ENCODE measurements at regions not wholly inside any gene's neighbourhood (a gene's known extent, or its start where the extent isn't known, plus 50 kb on each side); places are given as distances from the start of the nearest gene placed in this dataset.

DNA sequence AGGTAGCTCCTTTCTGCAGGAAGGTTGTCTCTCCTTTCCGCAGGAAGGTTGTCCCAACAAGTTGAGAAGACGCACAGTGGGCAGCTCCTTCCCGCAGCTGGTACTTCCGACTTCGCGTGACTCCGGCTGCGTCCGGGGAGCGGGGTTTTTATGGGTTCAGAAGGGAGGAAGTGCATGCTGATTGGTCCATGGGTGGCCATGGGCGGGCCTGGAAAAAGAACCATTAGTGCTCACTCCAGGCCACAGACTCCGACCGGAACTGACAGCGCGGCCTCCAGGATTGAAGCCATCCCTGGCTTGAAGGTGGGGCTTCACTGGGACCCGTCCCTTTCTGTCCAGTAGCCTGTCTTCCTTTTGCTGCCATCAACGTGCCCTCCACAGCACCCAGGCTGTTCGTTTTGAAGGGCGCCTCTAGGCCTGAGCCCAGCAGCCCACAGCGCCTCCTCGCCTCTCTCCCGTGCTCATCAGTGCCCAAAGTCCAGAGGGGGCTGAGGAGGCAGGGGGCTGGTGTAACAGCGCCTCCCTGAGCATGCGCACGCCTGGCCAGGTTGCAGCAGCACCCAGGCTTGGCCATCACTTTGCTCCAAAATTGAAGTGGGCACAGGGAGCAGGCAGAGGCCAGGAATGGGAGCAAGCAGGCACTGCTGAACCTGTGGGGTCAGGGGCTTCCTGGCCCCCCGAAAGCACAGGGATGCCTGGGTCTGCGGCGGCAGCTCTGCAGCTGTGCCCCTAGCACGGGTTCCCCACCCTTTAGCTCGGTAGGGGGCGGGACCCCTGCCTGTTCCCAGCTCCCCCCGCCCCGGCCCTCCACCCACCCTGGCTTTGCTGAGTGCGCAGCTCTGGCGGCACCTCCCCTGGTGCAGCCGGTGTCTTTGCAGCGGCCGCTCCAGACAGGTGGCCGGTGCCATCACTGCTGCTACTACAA is 330.6 kb upstream of the MCTP2 start:
- Histone ChIP-seq H3K27ac (no peak overlapping the region), H3K27me3 (ENCODE audit: insufficient read depth, low read depth, severe bottlenecking) (peaks cover 68% of the 10 kb centered on the region), H3K9me3 (ENCODE audit: severe bottlenecking) (no peaks in the 10 kb centered on the region), H3K36me3 (no peaks in the 10 kb centered on the region), H3K4me3 (ENCODE audit: low read depth, low read length) (no peak overlapping the region)
- TF ChIP-seq CTCF (IDR thresholded peaks at IDR 0.05; ENCODE audit: low read depth, low read length): no peak
- no peak for DNase-seq

- Histone ChIP-seq H3K27ac (no peak overlapping the region), H3K4me3 (ENCODE audit: low read depth, low read length) (no peak overlapping the region), H3K9me3 (ENCODE audit: severe bottlenecking) (no peaks in the 10 kb centered on the region), H3K27me3 (ENCODE audit: insufficient read depth, low read depth, severe bottlenecking) (peaks cover 75% of the 10 kb centered on the region), H3K36me3 (no peaks in the 10 kb centered on the region)
- no peak for DNase-seq
- TF ChIP-seq CTCF (IDR thresholded peaks at IDR 0.05; ENCODE audit: low read depth, low read length): no peak
Observed at GRCh38 chr15:93899817-93900216, 331.5 kb upstream of the MCTP2 start.

GRCh38 chr15:93897377-93897776 is 334.0 kb upstream of the MCTP2 start:
- Histone ChIP-seq H3K36me3 (no peaks in the 10 kb centered on the region), H3K4me3 (ENCODE audit: low read depth, low read length) (no peak overlapping the region), H3K27me3 (ENCODE audit: insufficient read depth, low read depth, severe bottlenecking) (peaks cover 66% of the 10 kb centered on the region), H3K9me3 (ENCODE audit: severe bottlenecking) (no peaks in the 10 kb centered on the region), H3K27ac (no peak overlapping the region)
- DNase-seq: no peak
- no peak for TF ChIP-seq CTCF (IDR thresholded peaks at IDR 0.05; ENCODE audit: low read depth, low read length)

- DNase-seq: no peak
- no peak overlapping the region for H3K27ac ChIP-seq
- H3K27me3 ChIP-seq (ENCODE audit: insufficient read depth, low read depth, severe bottlenecking): peaks cover 63% of the 10 kb centered on the region
- no peaks in the 10 kb centered on the region for H3K36me3 ChIP-seq
- no peak for TF ChIP-seq CTCF (IDR thresholded peaks at IDR 0.05; ENCODE audit: low read depth, low read length)
- no peak overlapping the region for H3K4me3 ChIP-seq (ENCODE audit: low read depth, low read length)
- no peaks in the 10 kb centered on the region for H3K9me3 ChIP-seq (ENCODE audit: severe bottlenecking)
Observed at GRCh38 chr15:93895976-93896770, 335.2 kb upstream of the MCTP2 start.

DNA sequence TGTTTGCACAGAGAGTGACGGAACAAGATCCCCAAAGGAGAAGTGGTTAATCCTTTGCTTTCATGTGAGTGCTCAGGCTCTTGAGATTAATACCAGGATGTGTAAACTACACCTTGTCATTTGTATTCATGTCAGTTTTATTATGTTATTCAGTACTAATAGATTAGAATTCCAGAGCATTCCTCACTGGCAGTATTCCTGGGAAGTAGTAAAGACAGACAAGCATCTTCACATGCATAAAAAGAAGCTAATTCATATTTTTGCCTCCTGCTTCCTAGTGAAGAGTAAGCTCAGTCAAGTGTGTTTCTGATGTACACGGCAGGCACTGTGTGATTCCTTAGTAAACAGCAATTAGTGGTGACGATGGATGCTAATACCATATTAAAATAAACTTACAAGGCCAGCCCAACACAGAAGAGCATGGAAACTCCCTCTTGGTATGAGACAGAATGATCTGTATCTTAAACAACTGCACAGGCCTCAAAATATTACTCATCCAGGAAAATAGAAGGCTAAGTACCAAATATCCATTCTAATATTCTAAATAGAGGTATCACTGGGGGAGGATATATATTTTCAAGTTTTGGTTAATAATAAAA is 336.8 kb upstream of the MCTP2 start:
- DNase-seq: no peak
- Histone ChIP-seq H3K9me3 (ENCODE audit: severe bottlenecking) (no peaks in the 10 kb centered on the region), H3K36me3 (no peaks in the 10 kb centered on the region), H3K4me3 (ENCODE audit: low read depth, low read length) (no peak overlapping the region), H3K27me3 (ENCODE audit: insufficient read depth, low read depth, severe bottlenecking) (peaks cover 53% of the 10 kb centered on the region), H3K27ac (no peak overlapping the region)
- TF ChIP-seq CTCF (IDR thresholded peaks at IDR 0.05; ENCODE audit: low read depth, low read length): no peak
